ENCODE measurements at regions not wholly inside any gene's neighbourhood (a gene's known extent, or its start where the extent isn't known, plus 50 kb on each side); places are given as distances from the start of the nearest gene placed in this dataset.

- TF ChIP-seq CTCF (IDR thresholded peaks at IDR 0.05) = no peak
- TF ChIP-seq EZH2 (IDR thresholded peaks at IDR 0.05; ENCODE audit: borderline replicate concordance, insufficient read depth, low read depth, low read length, poor library complexity, severe bottlenecking) = no peak
These were observed 634.8 kb upstream of the BCHE start for GRCh38 chr3:166472015-166472414.
